HepG2 (cell line): ENCODE measurements at regions not wholly inside any gene's neighbourhood (a gene's known extent, or its start where the extent isn't known, plus 50 kb on each side); places are given as distances from the start of the nearest gene placed in this dataset.

Experiments used
- ATAC-seq: fragments of 200-7000 bp; cut with Tn5 transposase; 3 replicates; pipeline ENCODE4 v1.9.1; 2020; ENCODE audit warnings: mild to moderate bottlenecking, moderate library complexity
- BruUV-seq: library from RNA; stranded (reverse); fragments of 400-500 nt; replicated peaks from 2 replicates; lab custom pipeline; 2021; lab: Mats Ljungman, UMichigan
- CTCF ChIA-PET: fragments of 300-600 bp; formaldehyde crosslinking; extraction: SDS; loops from one replicate; lab custom pipeline; 2021; ENCODE audit warnings: low total read pairs, inconsistent platforms, low intra/inter-chr PET ratio; lab: Yijun Ruan, JAX
- POLR2A ChIA-PET: fragments of 350-600 bp; sonication (Branson Sonifier 250); formaldehyde crosslinking; loops from one replicate; lab custom pipeline; 2020; ENCODE audit warnings: antibody characterized with exemption, inconsistent platforms; lab: Yijun Ruan, JAX
- DNase-seq: peaks from one replicate; pipeline ENCODE4 v3.0.0-alpha.2; 2015; ENCODE audit warnings: low spot score
- FAIRE-seq: peaks from 3 replicates; lab custom pipeline; 2011; peaks lifted over from hg19 to GRCh38; lab: Jason Lieb, UNC
- H2AFZ ChIP-seq: one replicate; pipeline ENCODE4 v1.6.1; 2011; ENCODE audit warnings: low read length, inconsistent platforms
- H3K27ac ChIP-seq: fragments of 300-600 bp; 3 replicates; pipeline ENCODE4 v1.8.0; 2011; ENCODE audit warnings: mixed run types, mild to moderate bottlenecking, mixed read lengths, low read length, inconsistent platforms; ENCODE audit not compliant: insufficient read depth; ENCODE audit errors: extremely low read length
- H3K27me3 ChIP-seq, 2 experiments: fragments of 200-600 bp in 1 of 2; 2 replicates in 1 of 2; 3 replicates in 1 of 2; pipeline versions ENCODE4 v1.6.0 to v1.8.0; 2011; ENCODE audit warnings: low read length in 2 of 2, mild to moderate bottlenecking in 2 of 2, moderate library complexity in 2 of 2, inconsistent platforms in 1 of 2; ENCODE audit not compliant: insufficient read depth in 2 of 2, control insufficient read depth in 1 of 2
- H3K36me3 ChIP-seq, 2 experiments: fragments of 200-600 bp in 1 of 2; replicated peaks in 1 of 2; 2 replicates in 1 of 2; 3 replicates in 1 of 2; pipeline versions ENCODE4 v1.5.1 to v1.8.0; 2011; ENCODE audit warnings: low read length in 2 of 2, inconsistent platforms in 1 of 2; ENCODE audit not compliant: insufficient read depth in 2 of 2, control insufficient read depth in 1 of 2
- H3K4me1 ChIP-seq: 2 replicates; pipeline ENCODE4 v1.5.1; 2012; ENCODE audit warnings: low read length, inconsistent platforms; ENCODE audit not compliant: insufficient read depth
- H3K4me2 ChIP-seq: 2 replicates; pipeline ENCODE4 v1.6.0; 2011; ENCODE audit warnings: low read depth, low read length, inconsistent platforms
- H3K4me3 ChIP-seq, 3 experiments: fragments of 200-600 bp in 1 of 3; sonication (generic), shearing (Covaris generic) in 1 of 3; replicated peaks in 1 of 3; 2 replicates each; pipeline ENCODE4 v1.5.1; 2011 to 2016; ENCODE audit warnings: low read length in 3 of 3, inconsistent platforms in 2 of 3, low read depth in 2 of 3, mild to moderate bottlenecking in 2 of 3, control low read depth in 1 of 3, mixed read lengths in 1 of 3; ENCODE audit not compliant: insufficient read depth in 1 of 3
- H3K79me2 ChIP-seq: one replicate; pipeline ENCODE4 v1.6.1; 2011; ENCODE audit warnings: low read length, inconsistent platforms; ENCODE audit not compliant: insufficient read depth
- H3K9ac ChIP-seq: 2 replicates; pipeline ENCODE4 v1.6.0; 2011; ENCODE audit warnings: mild to moderate bottlenecking, low read depth, low read length, inconsistent platforms; ENCODE audit not compliant: insufficient read depth
- H3K9me3 ChIP-seq: 2 replicates; pipeline ENCODE4 v1.5.1; 2012; ENCODE audit warnings: mild to moderate bottlenecking, low read length
- H4K20me1 ChIP-seq: 2 replicates; pipeline ENCODE4 v1.6.0; 2011; ENCODE audit warnings: inconsistent platforms, mild to moderate bottlenecking, low read length, moderate library complexity; ENCODE audit not compliant: insufficient read depth
- CBX5 ChIP-seq: sonication (generic); formaldehyde crosslinking; IDR thresholded peaks from 2 replicates; pipeline ENCODE4 v1.4.0; 2020; ENCODE audit warnings: missing genetic modification reagents, borderline replicate concordance
- CHD2 ChIP-seq: IDR thresholded peaks from 2 replicates; pipeline ENCODE4 v1.6.1; 2011; ENCODE audit warnings: low read depth, low read length, improper control_type of control experiment
- HOXA9 ChIP-seq: sonication (generic); formaldehyde crosslinking; IDR thresholded peaks from 2 replicates; pipeline ENCODE4 v1.8.1; 2022; ENCODE audit warnings: missing genetic modification reagents, mild to moderate bottlenecking, moderate library complexity, borderline replicate concordance
- NFIC ChIP-seq: IDR thresholded peaks from 2 replicates; pipeline ENCODE4 v1.6.1; 2012; ENCODE audit warnings: mild to moderate bottlenecking, low read length, inconsistent platforms
- PBX3 ChIP-seq: sonication (generic); formaldehyde crosslinking; IDR thresholded peaks from 2 replicates; pipeline ENCODE4 v1.8.1; 2023; ENCODE audit warnings: missing genetic modification reagents, inconsistent platforms, borderline replicate concordance
- ZBTB1 ChIP-seq: sonication (generic); formaldehyde crosslinking; IDR thresholded peaks from 2 replicates; pipeline ENCODE4 v1.4.0; 2020; ENCODE audit warnings: missing genetic modification reagents, borderline replicate concordance
- ZNF143 ChIP-seq: sonication (generic); formaldehyde crosslinking; IDR thresholded peaks from 2 replicates; pipeline ENCODE4 v1.4.0; 2020; ENCODE audit warnings: missing genetic modification reagents
- ZNF230 ChIP-seq: sonication (generic); formaldehyde crosslinking; IDR thresholded peaks from 2 replicates; pipeline ENCODE4 v1.4.0; 2020; ENCODE audit warnings: mild to moderate bottlenecking, missing genetic modification reagents
- ZNF234 ChIP-seq: sonication (generic); formaldehyde crosslinking; conservative IDR thresholded peaks from 2 replicates; pipeline ENCODE4 v1.5.1; 2020; ENCODE audit warnings: mild to moderate bottlenecking, missing genetic modification reagents
- ZNF354B ChIP-seq: sonication (generic); formaldehyde crosslinking; IDR thresholded peaks from 2 replicates; pipeline ENCODE4 v1.8.0; 2022; ENCODE audit warnings: mild to moderate bottlenecking, missing genetic modification reagents
- WGBS: methylation state at CpG from one replicate; pipeline ENCODE4 v1.1.6; 2017; ENCODE audit warnings: low lambda C conversion rate; 5-methylcytosine and 5-hydroxymethylcytosine counted together
- in situ Hi-C: cut with HindIII; loops from 2 replicates; pipeline ENCODE4 v1.10.0; 2017; ENCODE audit warnings: low pct_unique_long_range_greater_than_20kb; ENCODE audit not compliant: extremely low pct_ligation_motif_present
- intact Hi-C: fragments of 100-400 bp; cut with micrococcal nuclease; formaldehyde crosslinking; loops from one replicate; pipeline ENCODE4 v1.10.0; 2022; ENCODE audit not compliant: unreplicated experiment
- TF ChIP-seq, protein P1 (sequence below): IDR thresholded peaks from 2 replicates; pipeline ENCODE4 v1.6.1; 2016
- TF ChIP-seq, protein P2 (sequence below): sonication (generic); formaldehyde crosslinking; IDR thresholded peaks from 2 replicates; pipeline ENCODE4 v1.8.1; 2023; ENCODE audit warnings: mild to moderate bottlenecking, inconsistent platforms, moderate library complexity, missing genetic modification reagents, borderline replicate concordance
- TF ChIP-seq, protein P3 (sequence below): sonication (generic); formaldehyde crosslinking; IDR thresholded peaks from 2 replicates; pipeline ENCODE4 v1.8.1; 2023; ENCODE audit warnings: missing genetic modification reagents, mild to moderate bottlenecking, borderline replicate concordance

- BruUV-seq: no TSS peak
- POLR2A ChIA-PET: no interaction called here
Measured at GRCh38 chr11:101718402-101718801, 134.6 kb upstream of the TRPC6 start.

More at GRCh38 chr11:101718402-101718801, 134.6 kb upstream of the TRPC6 start:
- Histone ChIP-seq H3K9ac (no peak overlapping the region), H3K4me3 (no peak overlapping the region), H3K9me3 (no peaks in the 10 kb centered on the region), H3K4me2 (no peak overlapping the region), H3K27me3 (no peaks in the 10 kb centered on the region), H3K4me1 (no peaks in the 10 kb centered on the region), H3K36me3 (no peaks in the 10 kb centered on the region), H2AFZ (no peak overlapping the region), H3K27ac (no peak overlapping the region), H3K79me2 (no peaks in the 10 kb centered on the region), H4K20me1 (no peaks in the 10 kb centered on the region)
- TF ChIP-seq, protein P1, sequence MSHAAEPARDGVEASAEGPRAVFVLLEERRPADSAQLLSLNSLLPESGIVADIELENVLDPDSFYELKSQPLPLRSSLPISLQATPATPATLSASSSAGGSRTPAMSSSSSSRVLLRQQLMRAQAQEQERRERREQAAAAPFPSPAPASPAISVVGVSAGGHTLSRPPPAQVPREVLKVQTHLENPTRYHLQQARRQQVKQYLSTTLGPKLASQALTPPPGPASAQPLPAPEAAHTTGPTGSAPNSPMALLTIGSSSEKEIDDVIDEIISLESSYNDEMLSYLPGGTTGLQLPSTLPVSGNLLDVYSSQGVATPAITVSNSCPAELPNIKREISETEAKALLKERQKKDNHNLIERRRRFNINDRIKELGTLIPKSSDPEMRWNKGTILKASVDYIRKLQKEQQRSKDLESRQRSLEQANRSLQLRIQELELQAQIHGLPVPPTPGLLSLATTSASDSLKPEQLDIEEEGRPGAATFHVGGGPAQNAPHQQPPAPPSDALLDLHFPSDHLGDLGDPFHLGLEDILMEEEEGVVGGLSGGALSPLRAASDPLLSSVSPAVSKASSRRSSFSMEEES (CRISPR knock-in tag): no peak
- TF ChIP-seq, protein P2, sequence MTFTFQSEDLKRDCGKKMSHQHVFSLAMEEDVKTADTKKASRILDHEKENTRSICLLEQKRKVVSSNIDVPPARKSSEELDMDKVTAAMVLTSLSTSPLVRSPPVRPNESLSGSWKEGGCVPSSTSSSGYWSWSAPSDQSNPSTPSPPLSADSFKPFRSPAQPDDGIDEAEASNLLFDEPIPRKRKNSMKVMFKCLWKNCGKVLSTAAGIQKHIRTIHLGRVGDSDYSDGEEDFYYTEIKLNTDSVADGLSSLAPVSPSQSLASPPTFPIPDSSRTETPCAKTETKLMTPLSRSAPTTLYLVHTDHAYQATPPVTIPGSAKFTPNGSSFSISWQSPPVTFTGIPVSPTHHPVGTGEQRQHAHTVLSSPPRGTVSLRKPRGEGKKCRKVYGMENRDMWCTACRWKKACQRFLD (CRISPR knock-in tag): no peak
- TF ChIP-seq ZNF354B (CRISPR knock-in tag): no peak
- TF ChIP-seq CHD2: no peak
- TF ChIP-seq ZNF230: no peak
- no peak for TF ChIP-seq ZBTB1 (CRISPR knock-in tag)
- no peak for TF ChIP-seq ZNF234 (CRISPR knock-in tag)
- no peak for TF ChIP-seq HOXA9 (CRISPR knock-in tag)
- no peak for TF ChIP-seq PBX3 (CRISPR knock-in tag)
- TF ChIP-seq, protein P3, sequence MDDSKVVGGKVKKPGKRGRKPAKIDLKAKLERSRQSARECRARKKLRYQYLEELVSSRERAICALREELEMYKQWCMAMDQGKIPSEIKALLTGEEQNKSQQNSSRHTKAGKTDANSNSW: no peak
- no peak for TF ChIP-seq ZNF143 (CRISPR knock-in tag)
- TF ChIP-seq CBX5 (CRISPR knock-in tag): no peak
- no peak for TF ChIP-seq NFIC
- DNase-seq: no peak
- intact Hi-C loops (no loop called here), in situ Hi-C loops (no loop called here)
- FAIRE-seq: no peak
- WGBS: 29% methylated on average over 4 of the region's 4 CpGs
- CTCF ChIA-PET: no interaction called here
- no peak for ATAC-seq
